HepG2 (cell line): ENCODE measurements at regions not wholly inside any gene's neighbourhood (a gene's known extent, or its start where the extent isn't known, plus 50 kb on each side); places are given as distances from the start of the nearest gene placed in this dataset.

ENCODE experiments used
- CBX2 ChIP-seq, 2 experiments: fragments of 200-600 bp in 1 of 2; sonication (generic); formaldehyde crosslinking in 1 of 2; IDR thresholded peaks; 2 replicates each; pipeline versions ENCODE4 v1.7.0 to v1.8.1; 2018 to 2022; ENCODE audit warnings: low read depth in 2 of 2, low read length in 1 of 2, mild to moderate bottlenecking in 1 of 2, missing genetic modification reagents in 1 of 2
- CHD4 ChIP-seq: fragments of 200-600 bp; sonication (generic); IDR thresholded peaks from 2 replicates; pipeline ENCODE4 v1.7.0; 2017; ENCODE audit warnings: mild to moderate bottlenecking, low read length, borderline replicate concordance
- CREB1 ChIP-seq, 2 experiments: fragments of 450-650 bp in 1 of 2; IDR thresholded peaks; 2 replicates each; pipeline ENCODE4 v1.6.1; 2016 to 2017; ENCODE audit warnings: control low read depth in 1 of 2, mild to moderate bottlenecking in 1 of 2, missing compliant biosample characterization in 1 of 2, missing genetic modification characterization in 1 of 2
- CREBL2 ChIP-seq: sonication (generic); formaldehyde crosslinking; IDR thresholded peaks from 2 replicates; pipeline ENCODE4 v1.8.1; 2023; ENCODE audit warnings: missing genetic modification reagents, mild to moderate bottlenecking, borderline replicate concordance
- EP300 ChIP-seq, 3 experiments: sonication (generic) in 1 of 3; formaldehyde crosslinking in 1 of 3; IDR thresholded peaks; 2 replicates each; pipeline versions ENCODE4 v1.5.1 to v1.6.1; 2011 to 2020; ENCODE audit warnings: low read depth in 2 of 3, low read length in 2 of 3, borderline replicate concordance in 1 of 3, improper control_type of control experiment in 1 of 3, mild to moderate bottlenecking in 1 of 3, missing genetic modification reagents in 1 of 3, moderate library complexity in 1 of 3
- FOXM1 ChIP-seq: sonication (generic); formaldehyde crosslinking; IDR thresholded peaks from 2 replicates; pipeline ENCODE4 v1.5.0; 2020; ENCODE audit warnings: missing genetic modification reagents
- GATA4 ChIP-seq: sonication (generic); IDR thresholded peaks from 2 replicates; pipeline ENCODE4 v1.6.1; 2016; ENCODE audit warnings: antibody characterized with exemption, low read depth, borderline replicate concordance
- GLI4 ChIP-seq: sonication (generic); formaldehyde crosslinking; IDR thresholded peaks from 2 replicates; pipeline ENCODE4 v1.5.1; 2020; ENCODE audit warnings: missing genetic modification reagents, mild to moderate bottlenecking, moderate library complexity, borderline replicate concordance
- HNF4A ChIP-seq: sonication (generic); formaldehyde crosslinking; IDR thresholded peaks from 2 replicates; pipeline ENCODE4 v1.4.0; 2020; ENCODE audit warnings: missing genetic modification reagents
- IKZF4 ChIP-seq: sonication (generic); formaldehyde crosslinking; IDR thresholded peaks from 2 replicates; pipeline ENCODE4 v1.5.1; 2020; ENCODE audit warnings: borderline replicate concordance, mild to moderate bottlenecking, low read depth, missing genetic modification reagents; ENCODE audit errors: not compliant biosample characterization
- KLF9 ChIP-seq: IDR thresholded peaks from 2 replicates; pipeline ENCODE4 v1.6.1; 2016; ENCODE audit warnings: low read depth
- MAF1 ChIP-seq: sonication (generic); formaldehyde crosslinking; IDR thresholded peaks from 2 replicates; pipeline ENCODE4 v1.5.0; 2020; ENCODE audit warnings: missing genetic modification reagents, borderline replicate concordance
- PHF5A ChIP-seq: IDR thresholded peaks from one replicate; pipeline ENCODE4 v1.6.1; 2018; ENCODE audit warnings: low read depth, missing genetic modification reagents; ENCODE audit not compliant: unreplicated experiment
- STAG1 ChIP-seq: sonication (generic); formaldehyde crosslinking; IDR thresholded peaks from 2 replicates; pipeline ENCODE4 v1.4.0; 2020; ENCODE audit warnings: missing genetic modification reagents
- ZBTB38 ChIP-seq: sonication (generic); formaldehyde crosslinking; IDR thresholded peaks from 2 replicates; pipeline ENCODE4 v1.5.1; 2020; ENCODE audit warnings: mild to moderate bottlenecking, missing genetic modification reagents
- ZFY ChIP-seq: sonication (generic); formaldehyde crosslinking; IDR thresholded peaks from 2 replicates; pipeline ENCODE4 v1.4.0; 2020; ENCODE audit warnings: missing genetic modification reagents
- ZMYM2 ChIP-seq: sonication (generic); formaldehyde crosslinking; IDR thresholded peaks from 2 replicates; pipeline ENCODE4 v1.8.0; 2022; ENCODE audit warnings: mild to moderate bottlenecking, missing genetic modification reagents
- ZNF326 ChIP-seq: sonication (generic); formaldehyde crosslinking; IDR thresholded peaks from 2 replicates; pipeline ENCODE4 v1.4.0; 2020; ENCODE audit warnings: missing genetic modification reagents, borderline replicate concordance
- ZNF720 ChIP-seq: sonication (generic); formaldehyde crosslinking; IDR thresholded peaks from 2 replicates; pipeline ENCODE4 v1.4.0; 2020; ENCODE audit warnings: missing genetic modification reagents
- TF ChIP-seq, protein P1 (sequence below): sonication (generic); formaldehyde crosslinking; IDR thresholded peaks from 2 replicates; pipeline ENCODE4 v1.8.0; 2022; ENCODE audit warnings: missing genetic modification reagents, mild to moderate bottlenecking, moderate library complexity, borderline replicate concordance
- TF ChIP-seq, protein P2 (sequence below): sonication (generic); formaldehyde crosslinking; IDR thresholded peaks from 2 replicates; pipeline ENCODE4 v1.4.0; 2020; ENCODE audit warnings: missing genetic modification reagents
- TF ChIP-seq, protein P3 (sequence below): sonication (generic); formaldehyde crosslinking; IDR thresholded peaks from 2 replicates; pipeline ENCODE4 v1.5.1; 2020; ENCODE audit warnings: missing genetic modification reagents, mild to moderate bottlenecking, borderline replicate concordance

DNA sequence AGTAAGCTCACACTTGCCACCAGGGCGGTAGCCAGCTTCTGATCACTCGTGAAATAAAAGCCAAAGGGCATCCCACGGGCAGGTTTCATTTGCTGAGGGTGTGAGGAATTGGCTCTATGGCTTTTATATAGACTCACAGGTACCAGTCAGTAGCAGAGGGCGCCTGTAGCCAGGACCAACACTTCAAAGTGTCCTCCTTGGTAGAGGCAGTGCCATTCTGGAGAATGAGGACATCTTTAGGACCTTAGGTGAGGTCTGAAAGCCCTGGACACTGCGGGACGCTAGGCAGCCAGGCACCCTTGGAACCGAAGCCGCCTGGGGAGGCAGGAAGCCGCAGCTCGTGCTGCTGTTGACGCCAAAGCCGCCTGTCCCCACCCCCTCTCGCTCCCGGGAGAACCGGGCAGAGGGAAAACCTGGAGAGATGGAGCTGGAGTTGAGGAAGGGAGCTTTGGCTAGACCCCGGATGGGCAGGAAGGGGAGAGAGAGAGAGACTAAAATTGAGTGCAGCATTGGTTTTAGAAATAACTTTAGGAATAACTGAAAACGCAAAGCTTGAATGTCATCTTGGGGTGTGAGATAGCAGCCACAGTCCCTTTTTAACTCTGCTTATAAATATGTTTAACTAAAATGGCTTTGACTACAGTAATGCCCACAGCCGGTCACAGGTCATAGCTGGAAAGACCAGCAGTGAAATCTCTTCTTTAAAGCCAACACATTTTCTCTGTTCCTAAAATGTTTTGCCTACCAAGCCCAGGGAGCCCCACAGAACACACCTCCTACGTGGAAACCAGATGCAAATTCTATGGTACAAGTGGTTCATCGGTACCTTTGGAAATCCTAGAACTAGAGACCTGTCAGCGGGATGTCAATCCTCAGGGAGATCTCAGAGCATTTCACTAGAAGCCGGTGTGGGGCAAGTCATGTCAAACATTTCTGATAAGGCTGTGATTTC lies 128.5 kb upstream of the CDYL start (continued):
- TF ChIP-seq ZMYM2 = peak; percentile 87
- TF ChIP-seq ZFY (CRISPR knock-in tag) = 0 out of 2 replicates have a peak, but pooled peaks have one; percentile 35
- no peak for TF ChIP-seq MAF1 (CRISPR knock-in tag)
- TF ChIP-seq CREB1 (IDR thresholded peaks at IDR 0.05) = no peak
- no peak for TF ChIP-seq CREB1 (CRISPR knock-in tag; IDR thresholded peaks at IDR 0.05)
- TF ChIP-seq EP300 (IDR thresholded peaks at IDR 0.05; ENCODE audit: low read depth in 2 of 2, low read length in 2 of 2) = no peak
- 0 out of 2 replicates have a peak, but pooled peaks have one; percentile 25 for TF ChIP-seq EP300 (CRISPR knock-in tag; IDR thresholded peaks at IDR 0.05; ENCODE audit: borderline replicate concordance)
- no peak for TF ChIP-seq CBX2 (IDR thresholded peaks at IDR 0.05; ENCODE audit: low read depth, low read length)
- peak; percentile 99 for TF ChIP-seq CBX2 (CRISPR knock-in tag; IDR thresholded peaks at IDR 0.05; ENCODE audit: low read depth)
- peak; percentile 53; the same call in 1 of the 2 replicates for TF ChIP-seq ZBTB38
- no peak for TF ChIP-seq HNF4A (CRISPR knock-in tag)
- TF ChIP-seq GLI4 (CRISPR knock-in tag) = no peak
- peak; percentile 24; the same call in 1 of the 2 replicates for TF ChIP-seq STAG1 (CRISPR knock-in tag)
- no peak for TF ChIP-seq ZNF720 (CRISPR knock-in tag)
- TF ChIP-seq IKZF4 = peak; percentile 73
- TF ChIP-seq, protein P1, sequence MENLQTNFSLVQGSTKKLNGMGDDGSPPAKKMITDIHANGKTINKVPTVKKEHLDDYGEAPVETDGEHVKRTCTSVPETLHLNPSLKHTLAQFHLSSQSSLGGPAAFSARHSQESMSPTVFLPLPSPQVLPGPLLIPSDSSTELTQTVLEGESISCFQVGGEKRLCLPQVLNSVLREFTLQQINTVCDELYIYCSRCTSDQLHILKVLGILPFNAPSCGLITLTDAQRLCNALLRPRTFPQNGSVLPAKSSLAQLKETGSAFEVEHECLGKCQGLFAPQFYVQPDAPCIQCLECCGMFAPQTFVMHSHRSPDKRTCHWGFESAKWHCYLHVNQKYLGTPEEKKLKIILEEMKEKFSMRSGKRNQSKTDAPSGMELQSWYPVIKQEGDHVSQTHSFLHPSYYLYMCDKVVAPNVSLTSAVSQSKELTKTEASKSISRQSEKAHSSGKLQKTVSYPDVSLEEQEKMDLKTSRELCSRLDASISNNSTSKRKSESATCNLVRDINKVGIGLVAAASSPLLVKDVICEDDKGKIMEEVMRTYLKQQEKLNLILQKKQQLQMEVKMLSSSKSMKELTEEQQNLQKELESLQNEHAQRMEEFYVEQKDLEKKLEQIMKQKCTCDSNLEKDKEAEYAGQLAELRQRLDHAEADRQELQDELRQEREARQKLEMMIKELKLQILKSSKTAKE (CRISPR knock-in tag) = 0 out of 2 replicates have a peak, but pooled peaks have one; percentile 57
- TF ChIP-seq CHD4 = no peak
- no peak for TF ChIP-seq CREBL2 (CRISPR knock-in tag)
- no peak for TF ChIP-seq GATA4
- TF ChIP-seq, protein P2, sequence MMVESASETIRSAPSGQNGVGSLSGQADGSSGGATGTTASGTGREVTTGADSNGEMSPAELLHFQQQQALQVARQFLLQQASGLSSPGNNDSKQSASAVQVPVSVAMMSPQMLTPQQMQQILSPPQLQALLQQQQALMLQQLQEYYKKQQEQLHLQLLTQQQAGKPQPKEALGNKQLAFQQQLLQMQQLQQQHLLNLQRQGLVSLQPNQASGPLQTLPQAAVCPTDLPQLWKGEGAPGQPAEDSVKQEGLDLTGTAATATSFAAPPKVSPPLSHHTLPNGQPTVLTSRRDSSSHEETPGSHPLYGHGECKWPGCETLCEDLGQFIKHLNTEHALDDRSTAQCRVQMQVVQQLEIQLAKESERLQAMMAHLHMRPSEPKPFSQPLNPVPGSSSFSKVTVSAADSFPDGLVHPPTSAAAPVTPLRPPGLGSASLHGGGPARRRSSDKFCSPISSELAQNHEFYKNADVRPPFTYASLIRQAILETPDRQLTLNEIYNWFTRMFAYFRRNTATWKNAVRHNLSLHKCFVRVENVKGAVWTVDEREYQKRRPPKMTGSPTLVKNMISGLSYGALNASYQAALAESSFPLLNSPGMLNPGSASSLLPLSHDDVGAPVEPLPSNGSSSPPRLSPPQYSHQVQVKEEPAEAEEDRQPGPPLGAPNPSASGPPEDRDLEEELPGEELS = peak; percentile 68
- no peak for TF ChIP-seq PHF5A (CRISPR knock-in tag)
- no peak for TF ChIP-seq FOXM1 (CRISPR knock-in tag)
- TF ChIP-seq ZNF326 (CRISPR knock-in tag) = no peak
- 0 out of 2 replicates have a peak, but pooled peaks have one; percentile 47 for TF ChIP-seq KLF9 (CRISPR knock-in tag)
- TF ChIP-seq, protein P3, sequence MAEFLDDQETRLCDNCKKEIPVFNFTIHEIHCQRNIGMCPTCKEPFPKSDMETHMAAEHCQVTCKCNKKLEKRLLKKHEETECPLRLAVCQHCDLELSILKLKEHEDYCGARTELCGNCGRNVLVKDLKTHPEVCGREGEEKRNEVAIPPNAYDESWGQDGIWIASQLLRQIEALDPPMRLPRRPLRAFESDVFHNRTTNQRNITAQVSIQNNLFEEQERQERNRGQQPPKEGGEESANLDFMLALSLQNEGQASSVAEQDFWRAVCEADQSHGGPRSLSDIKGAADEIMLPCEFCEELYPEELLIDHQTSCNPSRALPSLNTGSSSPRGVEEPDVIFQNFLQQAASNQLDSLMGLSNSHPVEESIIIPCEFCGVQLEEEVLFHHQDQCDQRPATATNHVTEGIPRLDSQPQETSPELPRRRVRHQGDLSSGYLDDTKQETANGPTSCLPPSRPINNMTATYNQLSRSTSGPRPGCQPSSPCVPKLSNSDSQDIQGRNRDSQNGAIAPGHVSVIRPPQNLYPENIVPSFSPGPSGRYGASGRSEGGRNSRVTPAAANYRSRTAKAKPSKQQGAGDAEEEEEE (CRISPR knock-in tag) = no peak; the same call in 1 of the 2 replicates
